ENCODE measurements at regions not wholly inside any gene's neighbourhood (a gene's known extent, or its start where the extent isn't known, plus 50 kb on each side); places are given as distances from the start of the nearest gene placed in this dataset.

DNA sequence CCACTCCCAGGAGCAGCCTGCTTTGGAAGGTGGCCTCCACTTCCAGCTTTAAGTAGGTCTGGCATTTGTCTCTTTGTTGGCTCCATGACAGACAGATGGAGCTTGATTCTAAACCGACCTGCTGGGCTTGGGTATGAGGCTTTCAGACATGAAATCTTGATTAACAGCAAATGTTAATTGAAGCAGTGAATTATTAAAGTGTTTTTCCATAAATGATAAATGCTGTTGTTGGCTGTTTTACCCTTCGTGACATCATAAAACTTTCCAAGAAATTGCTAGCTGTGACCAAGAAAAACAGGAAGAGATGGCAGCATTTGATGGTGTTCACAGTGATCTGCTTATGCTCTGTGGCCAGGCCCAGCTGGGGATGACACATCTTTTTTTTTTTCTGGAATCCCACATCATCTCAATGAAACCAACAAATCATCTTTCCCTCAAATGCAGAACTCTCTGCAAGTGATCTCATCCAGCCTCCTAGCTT is 66.1 kb downstream of the RBMXL2 start:
- TF ChIP-seq, protein P1, sequence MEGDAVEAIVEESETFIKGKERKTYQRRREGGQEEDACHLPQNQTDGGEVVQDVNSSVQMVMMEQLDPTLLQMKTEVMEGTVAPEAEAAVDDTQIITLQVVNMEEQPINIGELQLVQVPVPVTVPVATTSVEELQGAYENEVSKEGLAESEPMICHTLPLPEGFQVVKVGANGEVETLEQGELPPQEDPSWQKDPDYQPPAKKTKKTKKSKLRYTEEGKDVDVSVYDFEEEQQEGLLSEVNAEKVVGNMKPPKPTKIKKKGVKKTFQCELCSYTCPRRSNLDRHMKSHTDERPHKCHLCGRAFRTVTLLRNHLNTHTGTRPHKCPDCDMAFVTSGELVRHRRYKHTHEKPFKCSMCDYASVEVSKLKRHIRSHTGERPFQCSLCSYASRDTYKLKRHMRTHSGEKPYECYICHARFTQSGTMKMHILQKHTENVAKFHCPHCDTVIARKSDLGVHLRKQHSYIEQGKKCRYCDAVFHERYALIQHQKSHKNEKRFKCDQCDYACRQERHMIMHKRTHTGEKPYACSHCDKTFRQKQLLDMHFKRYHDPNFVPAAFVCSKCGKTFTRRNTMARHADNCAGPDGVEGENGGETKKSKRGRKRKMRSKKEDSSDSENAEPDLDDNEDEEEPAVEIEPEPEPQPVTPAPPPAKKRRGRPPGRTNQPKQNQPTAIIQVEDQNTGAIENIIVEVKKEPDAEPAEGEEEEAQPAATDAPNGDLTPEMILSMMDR (IDR thresholded peaks at IDR 0.05), result no peak
- TF ChIP-seq POLR2A (IDR thresholded peaks at IDR 0.05), result no peak
